ENCODE measurements at regions not wholly inside any gene's neighbourhood (a gene's known extent, or its start where the extent isn't known, plus 50 kb on each side); places are given as distances from the start of the nearest gene placed in this dataset.

- TF ChIP-seq CTCF (IDR thresholded peaks at IDR 0.05), result peak; percentile 98
- H3K27ac ChIP-seq, result no peak overlapping the region
- peak; percentile 65 to 73 for DNase-seq
- intact Hi-C loops (cut with DNase I), result loop anchor here (1.0 to 5.0 kb wide), 4 partner anchors 426 to 912 kb away; no protein-coding TSS in a partner anchor
- H3K4me3 ChIP-seq, result no peak overlapping the region
- ATAC-seq, result peak; percentile 74 to 89 (median 84)
- no peaks in the 10 kb centered on the region for H3K4me1 ChIP-seq
- WGBS, 3 donors, result 46 to 48% (median 48%) methylated on average over 24 to 28 of the region's 28 CpGs
- H3K36me3 ChIP-seq (ENCODE audit: insufficient read depth in 1 of 2, low read depth in 1 of 2), result no peaks in the 10 kb centered on the region
- H3K27me3 ChIP-seq (ENCODE audit: insufficient read depth in 3 of 3, low read length in 2 of 3), result no peaks in the 10 kb centered on the region
- H3K9me3 ChIP-seq, result no peaks in the 10 kb centered on the region
Measured at GRCh38 chr10:123559066-123559822, 106.9 kb upstream of the GPR26 start.

- TF ChIP-seq CTCF (IDR thresholded peaks at IDR 0.05), result no peak
- Histone ChIP-seq H3K27ac (no peak overlapping the region), H3K9me3 (no peaks in the 10 kb centered on the region), H3K27me3 (ENCODE audit: insufficient read depth in 3 of 3, low read length in 2 of 3) (no peaks in the 10 kb centered on the region), H3K4me1 (no peaks in the 10 kb centered on the region), H3K4me3 (no peak overlapping the region), H3K36me3 (ENCODE audit: insufficient read depth in 1 of 2, low read depth in 1 of 2) (no peaks in the 10 kb centered on the region)
- intact Hi-C loops (cut with DNase I), result loop anchor here (1.0 to 10.0 kb wide), 5 partner anchors 426 to 912 kb away; no protein-coding TSS in a partner anchor
- 66 to 73% (median 70%) methylated on average over 7 of the region's 7 CpGs for WGBS, 3 donors
- ATAC-seq (no peak), DNase-seq (no peak)
Measured at GRCh38 chr10:123559823-123560092, 106.4 kb upstream of the GPR26 start.

- H3K4me3 ChIP-seq, result no peak overlapping the region
- intact Hi-C loops (cut with DNase I), result loop anchor here in 1 of 2 donors (10.0 kb wide), 1 partner anchor 906 kb away; no protein-coding TSS in a partner anchor
- ATAC-seq, result no peak
- H3K27ac ChIP-seq, result no peak overlapping the region
- H3K9me3 ChIP-seq, result no peaks in the 10 kb centered on the region
- 68 to 77% (median 70%) methylated on average over 13 of the region's 13 CpGs for WGBS, 3 donors
- DNase-seq, result no peak
- TF ChIP-seq CTCF (IDR thresholded peaks at IDR 0.05), result no peak
- no peaks in the 10 kb centered on the region for H3K36me3 ChIP-seq (ENCODE audit: insufficient read depth in 1 of 2, low read depth in 1 of 2)
- H3K4me1 ChIP-seq, result no peaks in the 10 kb centered on the region
- H3K27me3 ChIP-seq (ENCODE audit: insufficient read depth in 3 of 3, low read length in 2 of 3), result no peaks in the 10 kb centered on the region
Measured at GRCh38 chr10:123560301-123561140, 105.6 kb upstream of the GPR26 start.

GRCh38 chr10:123561141-123561440, 105.1 kb upstream of the GPR26 start:
- intact Hi-C loops (cut with DNase I), result loop anchor here in 1 of 2 donors (10.0 kb wide), 1 partner anchor 906 kb away; no protein-coding TSS in a partner anchor
- WGBS, 3 donors, result 62 to 66% (median 63%) methylated on average over 4 of the region's 4 CpGs
- Histone ChIP-seq H3K4me1 (no peaks in the 10 kb centered on the region), H3K27ac (no peak overlapping the region), H3K4me3 (no peak overlapping the region), H3K9me3 (no peaks in the 10 kb centered on the region), H3K27me3 (ENCODE audit: insufficient read depth in 3 of 3, low read length in 2 of 3) (peaks cover 0 to under 1% (median 0%) of the 10 kb centered on the region in 3 donors), H3K36me3 (ENCODE audit: insufficient read depth in 1 of 2, low read depth in 1 of 2) (no peaks in the 10 kb centered on the region)
- no peak for TF ChIP-seq CTCF (IDR thresholded peaks at IDR 0.05)
- DNase-seq, result no peak
- ATAC-seq, result no peak
